HepG2 (cell line): ENCODE measurements at regions not wholly inside any gene's neighbourhood (a gene's known extent, or its start where the extent isn't known, plus 50 kb on each side); places are given as distances from the start of the nearest gene placed in this dataset.

Source experiments
- ATAC-seq: fragments of 200-7000 bp; cut with Tn5 transposase; 3 replicates; pipeline ENCODE4 v1.9.1; 2020; ENCODE audit warnings: mild to moderate bottlenecking, moderate library complexity
- BruUV-seq: library from RNA; stranded (reverse); fragments of 400-500 nt; replicated peaks from 2 replicates; lab custom pipeline; 2021; lab: Mats Ljungman, UMichigan
- CTCF ChIA-PET: fragments of 300-600 bp; formaldehyde crosslinking; extraction: SDS; loops from one replicate; lab custom pipeline; 2021; ENCODE audit warnings: low total read pairs, inconsistent platforms, low intra/inter-chr PET ratio; lab: Yijun Ruan, JAX
- POLR2A ChIA-PET: fragments of 350-600 bp; sonication (Branson Sonifier 250); formaldehyde crosslinking; loops from one replicate; lab custom pipeline; 2020; ENCODE audit warnings: antibody characterized with exemption, inconsistent platforms; lab: Yijun Ruan, JAX
- DNase-seq: peaks from one replicate; pipeline ENCODE4 v3.0.0-alpha.2; 2015; ENCODE audit warnings: low spot score
- FAIRE-seq: peaks from 3 replicates; lab custom pipeline; 2011; peaks lifted over from hg19 to GRCh38; lab: Jason Lieb, UNC
- H2AFZ ChIP-seq: one replicate; pipeline ENCODE4 v1.6.1; 2011; ENCODE audit warnings: low read length, inconsistent platforms
- H3K27ac ChIP-seq: fragments of 300-600 bp; 3 replicates; pipeline ENCODE4 v1.8.0; 2011; ENCODE audit warnings: mixed run types, mild to moderate bottlenecking, mixed read lengths, low read length, inconsistent platforms; ENCODE audit not compliant: insufficient read depth; ENCODE audit errors: extremely low read length
- H3K27me3 ChIP-seq, 2 experiments: fragments of 200-600 bp in 1 of 2; 2 replicates in 1 of 2; 3 replicates in 1 of 2; pipeline versions ENCODE4 v1.6.0 to v1.8.0; 2011; ENCODE audit warnings: low read length in 2 of 2, mild to moderate bottlenecking in 2 of 2, moderate library complexity in 2 of 2, inconsistent platforms in 1 of 2; ENCODE audit not compliant: insufficient read depth in 2 of 2, control insufficient read depth in 1 of 2
- H3K36me3 ChIP-seq, 2 experiments: fragments of 200-600 bp in 1 of 2; replicated peaks in 1 of 2; 2 replicates in 1 of 2; 3 replicates in 1 of 2; pipeline versions ENCODE4 v1.5.1 to v1.8.0; 2011; ENCODE audit warnings: low read length in 2 of 2, inconsistent platforms in 1 of 2; ENCODE audit not compliant: insufficient read depth in 2 of 2, control insufficient read depth in 1 of 2
- H3K4me1 ChIP-seq: 2 replicates; pipeline ENCODE4 v1.5.1; 2012; ENCODE audit warnings: low read length, inconsistent platforms; ENCODE audit not compliant: insufficient read depth
- H3K4me2 ChIP-seq: 2 replicates; pipeline ENCODE4 v1.6.0; 2011; ENCODE audit warnings: low read depth, low read length, inconsistent platforms
- H3K4me3 ChIP-seq, 3 experiments: fragments of 200-600 bp in 1 of 3; sonication (generic), shearing (Covaris generic) in 1 of 3; replicated peaks in 1 of 3; 2 replicates each; pipeline ENCODE4 v1.5.1; 2011 to 2016; ENCODE audit warnings: low read length in 3 of 3, inconsistent platforms in 2 of 3, low read depth in 2 of 3, mild to moderate bottlenecking in 2 of 3, control low read depth in 1 of 3, mixed read lengths in 1 of 3; ENCODE audit not compliant: insufficient read depth in 1 of 3
- H3K79me2 ChIP-seq: one replicate; pipeline ENCODE4 v1.6.1; 2011; ENCODE audit warnings: low read length, inconsistent platforms; ENCODE audit not compliant: insufficient read depth
- H3K9ac ChIP-seq: 2 replicates; pipeline ENCODE4 v1.6.0; 2011; ENCODE audit warnings: mild to moderate bottlenecking, low read depth, low read length, inconsistent platforms; ENCODE audit not compliant: insufficient read depth
- H3K9me3 ChIP-seq: 2 replicates; pipeline ENCODE4 v1.5.1; 2012; ENCODE audit warnings: mild to moderate bottlenecking, low read length
- H4K20me1 ChIP-seq: 2 replicates; pipeline ENCODE4 v1.6.0; 2011; ENCODE audit warnings: inconsistent platforms, mild to moderate bottlenecking, low read length, moderate library complexity; ENCODE audit not compliant: insufficient read depth
- ARHGAP35 ChIP-seq: sonication (generic); formaldehyde crosslinking; IDR thresholded peaks from 2 replicates; pipeline ENCODE4 v1.9.0; 2022; ENCODE audit warnings: mild to moderate bottlenecking, inconsistent platforms, moderate library complexity, missing genetic modification reagents, borderline replicate concordance
- CEBPZ ChIP-seq: IDR thresholded peaks from 2 replicates; pipeline ENCODE4 v1.6.1; 2012; ENCODE audit warnings: low read length, improper control_type of control experiment
- CENPT ChIP-seq: sonication (generic); formaldehyde crosslinking; IDR thresholded peaks from 2 replicates; pipeline ENCODE4 v1.8.0; 2022; ENCODE audit warnings: low read depth, mild to moderate bottlenecking, moderate library complexity, missing genetic modification reagents
- JDP2 ChIP-seq: sonication (generic); formaldehyde crosslinking; IDR thresholded peaks from 2 replicates; pipeline ENCODE4 v1.8.1; 2022; ENCODE audit warnings: missing genetic modification reagents, borderline replicate concordance
- KDM5A ChIP-seq: fragments of 200-600 bp; sonication (generic); IDR thresholded peaks from 2 replicates; pipeline ENCODE4 v1.7.0; 2018; ENCODE audit warnings: antibody characterized with exemption, mild to moderate bottlenecking, low read length, borderline replicate concordance
- MBNL3 ChIP-seq: fragments of 250-450 bp; sonication (Bioruptor Pico); conservative IDR thresholded peaks from 2 replicates; pipeline ENCODE4 v1.8.0; 2022; ENCODE audit warnings: mild to moderate bottlenecking, inconsistent platforms
- PTBP1 ChIP-seq: fragments of 200-400 bp; formaldehyde crosslinking; IDR thresholded peaks from 2 replicates; pipeline ENCODE4 v1.6.1; 2018; ENCODE audit warnings: low read length, low read depth; ENCODE audit not compliant: poor library complexity, severe bottlenecking
- ZBTB10 ChIP-seq: sonication (generic); formaldehyde crosslinking; IDR thresholded peaks from 2 replicates; pipeline ENCODE4 v1.4.0; 2020; ENCODE audit warnings: missing genetic modification reagents, borderline replicate concordance
- ZFAT ChIP-seq: sonication (generic); formaldehyde crosslinking; conservative IDR thresholded peaks from 2 replicates; pipeline ENCODE4 v1.8.1; 2023; ENCODE audit warnings: missing genetic modification reagents, inconsistent platforms
- ZNF143 ChIP-seq: sonication (generic); formaldehyde crosslinking; IDR thresholded peaks from 2 replicates; pipeline ENCODE4 v1.4.0; 2020; ENCODE audit warnings: missing genetic modification reagents
- ZNF891 ChIP-seq: sonication (generic); formaldehyde crosslinking; IDR thresholded peaks from 2 replicates; pipeline ENCODE4 v1.5.0; 2020; ENCODE audit warnings: mild to moderate bottlenecking, missing genetic modification reagents
- WGBS: methylation state at CpG from one replicate; pipeline ENCODE4 v1.1.6; 2017; ENCODE audit warnings: low lambda C conversion rate; 5-methylcytosine and 5-hydroxymethylcytosine counted together
- in situ Hi-C: cut with HindIII; loops from 2 replicates; pipeline ENCODE4 v1.10.0; 2017; ENCODE audit warnings: low pct_unique_long_range_greater_than_20kb; ENCODE audit not compliant: extremely low pct_ligation_motif_present
- intact Hi-C: fragments of 100-400 bp; cut with micrococcal nuclease; formaldehyde crosslinking; loops from one replicate; pipeline ENCODE4 v1.10.0; 2022; ENCODE audit not compliant: unreplicated experiment

- Histone ChIP-seq H3K36me3 (no peaks in the 10 kb centered on the region), H3K4me1 (peaks cover 11% of the 10 kb centered on the region), H3K27me3 (no peaks in the 10 kb centered on the region), H3K9ac (no peak overlapping the region), H3K27ac (no peak overlapping the region), H2AFZ (no peak overlapping the region), H3K79me2 (no peaks in the 10 kb centered on the region), H3K4me3 (no peak overlapping the region), H3K9me3 (no peaks in the 10 kb centered on the region), H4K20me1 (no peaks in the 10 kb centered on the region), H3K4me2 (no peak overlapping the region)
- DNase-seq (no peak), FAIRE-seq (no peak), ATAC-seq (no peak)
- no peak for TF ChIP-seq PTBP1
- TF ChIP-seq KDM5A, result no peak
- TF ChIP-seq CEBPZ, result no peak
- no peak for TF ChIP-seq ZNF143 (CRISPR knock-in tag)
- TF ChIP-seq CENPT, result no peak
- TF ChIP-seq ZNF891 (CRISPR knock-in tag), result no peak
- no peak for TF ChIP-seq ZBTB10 (CRISPR knock-in tag)
- TF ChIP-seq MBNL3 (CRISPR knock-in tag), result no peak
- TF ChIP-seq ARHGAP35 (CRISPR knock-in tag), result no peak
- no peak for TF ChIP-seq JDP2 (CRISPR knock-in tag)
- no peak for TF ChIP-seq ZFAT (CRISPR knock-in tag)
- 49% methylated on average over 2 of the region's 2 CpGs for WGBS
- no TSS peak for BruUV-seq
- intact Hi-C loops (no loop called here), in situ Hi-C loops (no loop called here)
- ChIA-PET CTCF (no interaction called here), POLR2A (no interaction called here)
Measured at GRCh38 chr4:185909972-185910371, 98.0 kb upstream of the SORBS2 start.
